DND-41 (cell line): ENCODE measurements at regions not wholly inside any gene's neighbourhood (a gene's known extent, or its start where the extent isn't known, plus 50 kb on each side); places are given as distances from the start of the nearest gene placed in this dataset.

Source experiments
- EZH2 ChIP-seq: IDR thresholded peaks from 3 replicates; pipeline ENCODE4 v1.6.1; 2012; ENCODE audit warnings: borderline replicate concordance, low read depth, mild to moderate bottlenecking, moderate library complexity, low read length, inconsistent platforms; ENCODE audit not compliant: severe bottlenecking
- TF ChIP-seq, protein P1 (sequence below): IDR thresholded peaks from 2 replicates; pipeline ENCODE4 v1.5.1; 2012; ENCODE audit warnings: borderline replicate concordance, low read length, moderate library complexity, mild to moderate bottlenecking; ENCODE audit not compliant: poor library complexity, severe bottlenecking; ENCODE audit errors: extremely low read depth

- TF ChIP-seq, protein P1, sequence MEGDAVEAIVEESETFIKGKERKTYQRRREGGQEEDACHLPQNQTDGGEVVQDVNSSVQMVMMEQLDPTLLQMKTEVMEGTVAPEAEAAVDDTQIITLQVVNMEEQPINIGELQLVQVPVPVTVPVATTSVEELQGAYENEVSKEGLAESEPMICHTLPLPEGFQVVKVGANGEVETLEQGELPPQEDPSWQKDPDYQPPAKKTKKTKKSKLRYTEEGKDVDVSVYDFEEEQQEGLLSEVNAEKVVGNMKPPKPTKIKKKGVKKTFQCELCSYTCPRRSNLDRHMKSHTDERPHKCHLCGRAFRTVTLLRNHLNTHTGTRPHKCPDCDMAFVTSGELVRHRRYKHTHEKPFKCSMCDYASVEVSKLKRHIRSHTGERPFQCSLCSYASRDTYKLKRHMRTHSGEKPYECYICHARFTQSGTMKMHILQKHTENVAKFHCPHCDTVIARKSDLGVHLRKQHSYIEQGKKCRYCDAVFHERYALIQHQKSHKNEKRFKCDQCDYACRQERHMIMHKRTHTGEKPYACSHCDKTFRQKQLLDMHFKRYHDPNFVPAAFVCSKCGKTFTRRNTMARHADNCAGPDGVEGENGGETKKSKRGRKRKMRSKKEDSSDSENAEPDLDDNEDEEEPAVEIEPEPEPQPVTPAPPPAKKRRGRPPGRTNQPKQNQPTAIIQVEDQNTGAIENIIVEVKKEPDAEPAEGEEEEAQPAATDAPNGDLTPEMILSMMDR: no peak
- no peak for TF ChIP-seq EZH2
Observed at GRCh38 chr1:83023212-83023611, 975.7 kb downstream of the TTLL7 start.
